ENCODE measurements at regions not wholly inside any gene's neighbourhood (a gene's known extent, or its start where the extent isn't known, plus 50 kb on each side); places are given as distances from the start of the nearest gene placed in this dataset.

DNA sequence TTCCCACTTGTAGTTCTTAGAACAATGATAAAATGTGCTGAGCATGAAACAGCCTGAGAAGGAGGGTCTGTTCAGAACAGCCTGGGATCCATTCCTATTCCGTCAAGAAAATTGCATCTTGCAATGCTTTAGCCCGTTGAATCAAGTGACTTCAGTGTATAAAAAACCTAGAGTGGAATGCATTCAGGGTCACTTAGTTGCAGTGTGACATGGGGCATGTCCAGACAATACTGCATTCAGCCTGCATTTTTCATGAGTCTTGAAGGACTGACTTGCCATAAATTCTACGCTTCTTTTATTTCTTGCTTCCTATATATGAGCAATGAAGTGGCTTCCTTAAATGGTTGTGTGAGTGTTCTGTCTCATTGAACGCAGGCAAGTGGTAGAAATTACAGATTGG, 758.3 kb upstream of the COBL start:
- TF ChIP-seq, protein P1, sequence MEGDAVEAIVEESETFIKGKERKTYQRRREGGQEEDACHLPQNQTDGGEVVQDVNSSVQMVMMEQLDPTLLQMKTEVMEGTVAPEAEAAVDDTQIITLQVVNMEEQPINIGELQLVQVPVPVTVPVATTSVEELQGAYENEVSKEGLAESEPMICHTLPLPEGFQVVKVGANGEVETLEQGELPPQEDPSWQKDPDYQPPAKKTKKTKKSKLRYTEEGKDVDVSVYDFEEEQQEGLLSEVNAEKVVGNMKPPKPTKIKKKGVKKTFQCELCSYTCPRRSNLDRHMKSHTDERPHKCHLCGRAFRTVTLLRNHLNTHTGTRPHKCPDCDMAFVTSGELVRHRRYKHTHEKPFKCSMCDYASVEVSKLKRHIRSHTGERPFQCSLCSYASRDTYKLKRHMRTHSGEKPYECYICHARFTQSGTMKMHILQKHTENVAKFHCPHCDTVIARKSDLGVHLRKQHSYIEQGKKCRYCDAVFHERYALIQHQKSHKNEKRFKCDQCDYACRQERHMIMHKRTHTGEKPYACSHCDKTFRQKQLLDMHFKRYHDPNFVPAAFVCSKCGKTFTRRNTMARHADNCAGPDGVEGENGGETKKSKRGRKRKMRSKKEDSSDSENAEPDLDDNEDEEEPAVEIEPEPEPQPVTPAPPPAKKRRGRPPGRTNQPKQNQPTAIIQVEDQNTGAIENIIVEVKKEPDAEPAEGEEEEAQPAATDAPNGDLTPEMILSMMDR (IDR thresholded peaks at IDR 0.05) = no peak
- no peak for TF ChIP-seq POLR2AphosphoS5 (IDR thresholded peaks at IDR 0.05)
